MM.1S (cell line): ENCODE measurements at regions not wholly inside any gene's neighbourhood (a gene's known extent, or its start where the extent isn't known, plus 50 kb on each side); places are given as distances from the start of the nearest gene placed in this dataset.

Source experiments
- DNase-seq: peaks from one replicate; pipeline ENCODE4 v3.0.0-alpha.2; 2015
- H2AFZ ChIP-seq: fragments of 300-600 bp; sonication (generic); 2 replicates; pipeline ENCODE4 v1.6.0; 2016; ENCODE audit warnings: antibody characterized with exemption, low read length
- H3F3A ChIP-seq: fragments of 300-600 bp; sonication (generic); 2 replicates; pipeline ENCODE4 v1.6.1; 2016; ENCODE audit warnings: mild to moderate bottlenecking, antibody characterized with exemption, low read length, moderate library complexity, mixed read lengths; ENCODE audit not compliant: insufficient read depth
- H3K27ac ChIP-seq: fragments of 300-600 bp; sonication (generic); 2 replicates; pipeline ENCODE4 v1.5.1; 2016; ENCODE audit warnings: mild to moderate bottlenecking, low read length
- H3K27me3 ChIP-seq: fragments of 300-600 bp; sonication (generic); replicated peaks from 2 replicates; pipeline ENCODE4 v1.6.0; 2016; ENCODE audit warnings: low read length; ENCODE audit not compliant: insufficient read depth
- H3K36me3 ChIP-seq: fragments of 300-600 bp; sonication (generic); replicated peaks from 2 replicates; pipeline ENCODE4 v1.6.1; 2016; ENCODE audit warnings: mild to moderate bottlenecking, low read length, mixed read lengths; ENCODE audit not compliant: insufficient read depth
- H3K4me1 ChIP-seq: fragments of 300-600 bp; sonication (generic); 2 replicates; pipeline ENCODE4 v1.6.1; 2016; ENCODE audit warnings: low read length, mixed read lengths
- H3K4me2 ChIP-seq: fragments of 300-600 bp; sonication (generic); 2 replicates; pipeline ENCODE4 v1.6.0; 2016; ENCODE audit warnings: low read depth, low read length
- H3K4me3 ChIP-seq: fragments of 300-600 bp; sonication (generic); 2 replicates; pipeline ENCODE4 v1.5.1; 2016; ENCODE audit warnings: low read length, mixed read lengths
- H3K79me2 ChIP-seq: fragments of 300-600 bp; sonication (generic); 2 replicates; pipeline ENCODE4 v1.6.1; 2016; ENCODE audit warnings: mixed run types, low read length, mixed read lengths
- H3K9ac ChIP-seq: fragments of 300-600 bp; sonication (generic); 2 replicates; pipeline ENCODE4 v1.6.1; 2016; ENCODE audit warnings: low read length, mixed read lengths
- H3K9me2 ChIP-seq: fragments of 300-600 bp; sonication (generic); replicated peaks from 2 replicates; pipeline ENCODE4 v1.6.1; 2016; ENCODE audit warnings: mild to moderate bottlenecking, low read length, mixed read lengths; ENCODE audit not compliant: insufficient read depth
- H3K9me3 ChIP-seq: fragments of 300-600 bp; sonication (generic); replicated peaks from 2 replicates; pipeline ENCODE4 v1.6.1; 2016; ENCODE audit warnings: mild to moderate bottlenecking, low read length, mixed read lengths; ENCODE audit not compliant: insufficient read depth
- H4K20me1 ChIP-seq: fragments of 300-600 bp; sonication (generic); 2 replicates; pipeline ENCODE4 v1.6.1; 2016; ENCODE audit warnings: mild to moderate bottlenecking, low read length, moderate library complexity, mixed read lengths; ENCODE audit not compliant: insufficient read depth
- EZH2 ChIP-seq: fragments of 300-600 bp; sonication (generic); optimal IDR thresholded peaks from 2 replicates; pipeline ENCODE3; 2017; ENCODE audit warnings: low read depth, mild to moderate bottlenecking, antibody characterized with exemption, low read length, mixed read lengths
- EZH2phosphoT487 ChIP-seq: fragments of 300-600 bp; sonication (generic); IDR thresholded peaks from 2 replicates; pipeline ENCODE4 v1.6.1; 2018; ENCODE audit warnings: antibody characterized with exemption, low read length
- TF ChIP-seq, protein P1 (sequence below): fragments of 300-600 bp; sonication (generic); IDR thresholded peaks from 2 replicates; pipeline ENCODE4 v1.5.1; 2016; ENCODE audit warnings: antibody characterized with exemption, low read length, mixed read lengths

DNA sequence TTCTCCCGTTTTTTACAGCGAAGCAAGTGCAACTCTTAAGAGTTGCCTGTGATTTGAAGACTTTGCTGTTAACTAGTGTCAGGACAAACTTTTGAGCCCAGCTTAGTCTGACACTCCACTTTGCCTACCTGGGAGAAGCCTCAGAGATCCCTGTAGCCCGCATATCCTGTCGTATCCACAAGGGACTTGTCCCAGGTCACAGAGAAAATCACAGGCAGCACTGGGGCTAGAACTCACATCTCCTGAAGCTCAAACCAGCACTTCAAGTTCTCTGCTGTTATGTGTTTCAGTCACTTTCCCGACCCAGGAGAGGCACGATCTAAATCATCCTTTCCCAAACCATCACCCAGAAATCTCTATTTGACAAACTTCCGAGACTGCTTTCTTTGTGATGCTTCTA is 584.5 kb downstream of the ACTL7B start:
- Histone ChIP-seq H3K9me2 (no peaks in the 10 kb centered on the region), H3K4me1 (peaks cover 39% of the 10 kb centered on the region), H4K20me1 (no peaks in the 10 kb centered on the region), H3K4me3 (no peak overlapping the region), H3K9me3 (no peaks in the 10 kb centered on the region), H3K9ac (peak overlapping the region; percentile 81), H3K79me2 (no peaks in the 10 kb centered on the region), H3K27ac (peak overlapping the region; percentile 70), H3K36me3 (no peaks in the 10 kb centered on the region), H3K27me3 (no peaks in the 10 kb centered on the region), H3K4me2 (peak overlapping the region; percentile 89), H3F3A (0 out of 2 replicates have a peak, but pooled peaks cover 6% of the 10 kb centered on the region), H2AFZ (no peak overlapping the region)
- no peak for DNase-seq
- TF ChIP-seq, protein P1, sequence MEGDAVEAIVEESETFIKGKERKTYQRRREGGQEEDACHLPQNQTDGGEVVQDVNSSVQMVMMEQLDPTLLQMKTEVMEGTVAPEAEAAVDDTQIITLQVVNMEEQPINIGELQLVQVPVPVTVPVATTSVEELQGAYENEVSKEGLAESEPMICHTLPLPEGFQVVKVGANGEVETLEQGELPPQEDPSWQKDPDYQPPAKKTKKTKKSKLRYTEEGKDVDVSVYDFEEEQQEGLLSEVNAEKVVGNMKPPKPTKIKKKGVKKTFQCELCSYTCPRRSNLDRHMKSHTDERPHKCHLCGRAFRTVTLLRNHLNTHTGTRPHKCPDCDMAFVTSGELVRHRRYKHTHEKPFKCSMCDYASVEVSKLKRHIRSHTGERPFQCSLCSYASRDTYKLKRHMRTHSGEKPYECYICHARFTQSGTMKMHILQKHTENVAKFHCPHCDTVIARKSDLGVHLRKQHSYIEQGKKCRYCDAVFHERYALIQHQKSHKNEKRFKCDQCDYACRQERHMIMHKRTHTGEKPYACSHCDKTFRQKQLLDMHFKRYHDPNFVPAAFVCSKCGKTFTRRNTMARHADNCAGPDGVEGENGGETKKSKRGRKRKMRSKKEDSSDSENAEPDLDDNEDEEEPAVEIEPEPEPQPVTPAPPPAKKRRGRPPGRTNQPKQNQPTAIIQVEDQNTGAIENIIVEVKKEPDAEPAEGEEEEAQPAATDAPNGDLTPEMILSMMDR: no peak
- TF ChIP-seq EZH2 (no peak), EZH2phosphoT487 (no peak)

DNA sequence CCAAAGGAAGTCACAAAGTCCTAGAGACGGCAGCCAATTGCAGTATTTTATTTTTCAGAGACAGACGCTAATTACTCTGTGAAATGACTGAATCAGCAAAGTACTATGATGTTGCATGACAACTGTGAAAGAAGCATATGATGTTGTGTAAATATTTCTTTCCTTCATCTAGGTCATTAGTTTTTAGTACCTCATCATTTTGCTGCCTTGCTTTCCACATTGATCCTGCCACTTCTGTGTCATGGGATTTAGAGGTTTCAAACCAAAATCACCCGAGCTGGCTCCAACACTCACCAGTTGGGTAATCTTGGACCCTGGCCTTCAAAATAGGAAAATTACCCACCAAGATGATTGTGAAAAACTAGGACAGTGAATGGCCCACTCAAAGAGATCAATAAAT is 585.2 kb downstream of the ACTL7B start:
- H3K79me2 ChIP-seq: no peaks in the 10 kb centered on the region
- H3K9ac ChIP-seq: no peak overlapping the region
- no peaks in the 10 kb centered on the region for H3K9me3 ChIP-seq
- DNase-seq: no peak
- no peak overlapping the region for H2AFZ ChIP-seq
- no peak overlapping the region for H3K4me3 ChIP-seq
- TF ChIP-seq EZH2phosphoT487: no peak
- TF ChIP-seq, protein P1: no peak
- TF ChIP-seq EZH2: no peak
- H3K27ac ChIP-seq: no peak overlapping the region
- no peaks in the 10 kb centered on the region for H3K27me3 ChIP-seq
- H3K9me2 ChIP-seq: no peaks in the 10 kb centered on the region
- H3K4me1 ChIP-seq: peaks cover 39% of the 10 kb centered on the region
- H3F3A ChIP-seq: 0 out of 2 replicates have a peak, but pooled peaks cover 6% of the 10 kb centered on the region
- H3K4me2 ChIP-seq: no peak overlapping the region
- H3K36me3 ChIP-seq: no peaks in the 10 kb centered on the region
- no peaks in the 10 kb centered on the region for H4K20me1 ChIP-seq

- Histone ChIP-seq H2AFZ (no peak overlapping the region), H3K36me3 (no peaks in the 10 kb centered on the region), H3K4me3 (no peak overlapping the region), H3K27me3 (no peaks in the 10 kb centered on the region), H3K4me2 (no peak overlapping the region), H3K27ac (peak overlapping the region; percentile 5; the same call in 1 of the 2 replicates), H3K9ac (no peak overlapping the region), H3F3A (0 out of 2 replicates have a peak, but pooled peaks cover 6% of the 10 kb centered on the region), H3K9me2 (no peaks in the 10 kb centered on the region), H3K9me3 (no peaks in the 10 kb centered on the region), H3K79me2 (no peaks in the 10 kb centered on the region), H4K20me1 (no peaks in the 10 kb centered on the region), H3K4me1 (peaks cover 39% of the 10 kb centered on the region)
- DNase-seq: no peak
- TF ChIP-seq EZH2phosphoT487 (no peak), EZH2 (no peak)
- TF ChIP-seq, protein P1: no peak; the same call in 1 of the 2 replicates
These were observed 585.7 kb downstream of the ACTL7B start for GRCh38 chr9:108270051-108270450.
